ENCODE measurements at regions not wholly inside any gene's neighbourhood (a gene's known extent, or its start where the extent isn't known, plus 50 kb on each side); places are given as distances from the start of the nearest gene placed in this dataset.
A peak's percentile ranks its signal among the peaks of the same experiment; 100 is the strongest.

DNA sequence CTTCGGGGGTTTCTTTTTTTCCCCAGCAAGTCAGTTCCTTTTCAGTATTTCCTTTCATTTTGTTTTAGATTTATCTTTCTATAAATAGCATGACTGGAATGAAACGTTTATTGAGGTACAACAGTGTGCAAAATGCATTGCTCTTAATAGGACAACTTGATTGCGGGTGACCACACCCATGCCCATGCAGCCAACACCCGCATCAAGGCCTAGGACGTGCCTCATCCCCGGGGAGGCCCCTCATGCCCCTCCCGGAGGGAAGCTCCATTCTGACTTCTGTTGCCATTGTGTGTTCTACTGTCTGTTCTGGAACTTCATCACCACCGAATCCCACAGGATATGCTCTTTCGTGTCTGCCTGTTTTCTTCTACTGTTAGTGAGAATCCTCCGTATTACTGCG is 82.2 kb downstream of the RPS6KA4 start:
- TF ChIP-seq, protein P1, sequence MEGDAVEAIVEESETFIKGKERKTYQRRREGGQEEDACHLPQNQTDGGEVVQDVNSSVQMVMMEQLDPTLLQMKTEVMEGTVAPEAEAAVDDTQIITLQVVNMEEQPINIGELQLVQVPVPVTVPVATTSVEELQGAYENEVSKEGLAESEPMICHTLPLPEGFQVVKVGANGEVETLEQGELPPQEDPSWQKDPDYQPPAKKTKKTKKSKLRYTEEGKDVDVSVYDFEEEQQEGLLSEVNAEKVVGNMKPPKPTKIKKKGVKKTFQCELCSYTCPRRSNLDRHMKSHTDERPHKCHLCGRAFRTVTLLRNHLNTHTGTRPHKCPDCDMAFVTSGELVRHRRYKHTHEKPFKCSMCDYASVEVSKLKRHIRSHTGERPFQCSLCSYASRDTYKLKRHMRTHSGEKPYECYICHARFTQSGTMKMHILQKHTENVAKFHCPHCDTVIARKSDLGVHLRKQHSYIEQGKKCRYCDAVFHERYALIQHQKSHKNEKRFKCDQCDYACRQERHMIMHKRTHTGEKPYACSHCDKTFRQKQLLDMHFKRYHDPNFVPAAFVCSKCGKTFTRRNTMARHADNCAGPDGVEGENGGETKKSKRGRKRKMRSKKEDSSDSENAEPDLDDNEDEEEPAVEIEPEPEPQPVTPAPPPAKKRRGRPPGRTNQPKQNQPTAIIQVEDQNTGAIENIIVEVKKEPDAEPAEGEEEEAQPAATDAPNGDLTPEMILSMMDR (IDR thresholded peaks at IDR 0.05; ENCODE audit: insufficient read depth, missing control alignments) = no peak
- FAIRE-seq (no peak), DNase-seq (ENCODE audit: insufficient read length, low spot score) (no peak)

DNA sequence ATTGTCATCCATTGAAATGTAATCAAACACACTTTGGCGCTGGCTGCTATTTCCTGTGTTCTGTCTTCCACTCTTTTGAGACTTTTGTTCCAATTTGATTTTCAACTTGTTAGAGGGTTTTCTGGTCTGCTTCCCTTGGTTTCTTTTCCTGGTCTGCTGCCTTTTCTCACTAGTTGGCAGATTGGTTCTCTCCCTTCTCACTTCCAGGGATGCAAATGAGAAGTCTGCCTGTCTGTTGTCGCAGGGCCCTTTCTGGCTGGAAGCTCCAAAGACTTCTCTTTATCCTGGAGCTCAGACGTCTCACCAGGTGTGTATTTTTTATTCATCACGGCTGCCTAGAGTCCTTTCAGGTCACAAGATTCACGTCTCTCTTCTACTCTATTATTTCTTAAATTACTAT is 84.0 kb downstream of the RPS6KA4 start:
- no peak for DNase-seq (ENCODE audit: insufficient read length, low spot score)
- no peak for FAIRE-seq

DNA sequence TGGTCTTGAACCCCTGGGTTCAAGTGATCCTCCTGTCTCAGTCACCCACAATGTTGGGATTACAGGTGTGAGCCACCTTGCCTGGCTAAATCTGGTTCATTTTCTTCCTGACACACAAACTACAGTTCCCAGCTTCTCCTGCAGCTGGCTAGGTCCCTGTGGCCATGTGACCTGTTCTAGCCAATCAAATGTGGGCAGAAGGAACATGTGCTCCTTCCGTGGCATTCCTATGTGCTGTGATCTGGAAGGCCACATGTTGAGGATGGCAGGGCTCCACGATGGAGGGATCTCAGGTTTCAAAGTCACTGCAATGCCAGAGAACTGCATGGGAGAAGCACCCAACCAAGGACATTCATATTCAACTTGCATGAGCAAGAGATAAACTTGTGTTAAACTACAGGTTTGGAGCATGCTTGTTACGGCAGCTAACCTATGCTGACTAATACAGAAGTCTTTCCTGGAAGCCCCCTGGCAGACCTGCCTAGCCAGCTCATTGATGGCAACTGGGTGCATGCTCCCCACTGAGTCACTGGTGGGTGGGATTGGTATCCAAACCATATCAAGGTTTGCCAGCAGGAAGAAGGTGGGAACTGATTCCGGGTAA is 86.0 kb downstream of the RPS6KA4 start:
- FAIRE-seq (no peak), DNase-seq (ENCODE audit: insufficient read length, low spot score) (no peak)
- TF ChIP-seq, protein P1 (IDR thresholded peaks at IDR 0.05; ENCODE audit: insufficient read depth, missing control alignments) = no peak

More for the DNA sequence above, 84.0 kb downstream of the RPS6KA4 start:
- TF ChIP-seq, protein P1 (IDR thresholded peaks at IDR 0.05; ENCODE audit: insufficient read depth, missing control alignments) = no peak

DNA sequence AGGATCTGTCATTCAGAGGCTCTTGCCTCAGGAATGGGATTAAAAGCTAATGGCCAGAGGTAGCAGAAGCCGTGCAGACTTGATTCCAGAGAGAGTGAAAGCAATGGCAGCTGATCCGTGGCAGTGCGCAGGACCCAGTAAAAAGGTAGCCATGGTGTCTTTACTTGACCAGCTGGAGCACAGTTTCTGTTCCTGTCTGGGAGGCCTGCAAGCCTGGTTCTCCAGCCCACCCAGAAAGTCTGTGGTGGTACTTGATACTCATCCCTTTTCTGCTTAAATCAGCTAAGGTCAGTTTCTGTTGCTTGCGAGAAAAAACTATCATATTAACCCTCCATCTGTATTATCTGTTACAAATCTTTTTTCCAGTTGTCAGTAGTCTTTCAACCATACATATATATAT is 86.7 kb downstream of the RPS6KA4 start:
- DNase-seq (ENCODE audit: insufficient read length, low spot score) (no peak), FAIRE-seq (no peak)
- TF ChIP-seq, protein P1 (IDR thresholded peaks at IDR 0.05; ENCODE audit: insufficient read depth, missing control alignments) = no peak

DNA sequence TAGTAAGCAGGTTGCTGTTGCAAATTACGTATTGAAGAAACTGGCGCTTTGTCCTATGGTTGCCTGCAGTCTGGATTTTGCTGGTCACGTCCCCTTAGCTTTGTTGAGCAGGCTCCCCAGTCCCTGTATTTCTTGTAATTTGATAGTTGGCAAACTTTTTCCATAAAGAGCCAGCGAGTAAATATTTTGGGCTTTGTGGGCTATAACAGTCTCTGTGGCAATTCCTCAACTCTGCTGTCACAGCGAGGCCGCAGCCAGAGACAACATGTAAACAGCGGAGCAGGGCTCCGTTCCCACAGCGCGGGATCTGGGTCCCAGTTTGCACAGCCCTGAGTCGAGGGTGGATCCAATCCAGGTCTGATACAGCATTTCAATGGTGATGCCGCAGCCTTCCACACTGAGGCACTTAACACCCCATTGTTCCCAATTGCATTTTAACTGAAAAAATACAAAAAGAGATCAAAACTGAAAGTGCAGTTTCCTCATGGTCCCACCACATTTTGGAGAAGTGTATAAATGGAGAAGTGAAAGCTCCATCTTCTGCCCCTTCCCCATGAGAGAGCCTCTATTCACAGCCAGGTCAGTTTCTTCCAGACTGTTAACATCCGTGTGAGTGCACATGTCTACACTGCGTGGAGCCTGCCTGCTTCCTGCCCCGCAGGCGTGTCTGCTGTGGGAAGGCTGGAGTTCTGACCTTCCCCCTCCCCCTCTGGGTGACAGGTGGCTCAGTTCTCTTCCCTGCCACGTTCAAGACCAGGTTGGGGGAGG is 89.1 kb downstream of the RPS6KA4 start:
- DNase-seq (ENCODE audit: insufficient read length, low spot score) (no peak), FAIRE-seq (no peak)
- TF ChIP-seq, protein P1 (IDR thresholded peaks at IDR 0.05; ENCODE audit: insufficient read depth, missing control alignments) = no peak

DNA sequence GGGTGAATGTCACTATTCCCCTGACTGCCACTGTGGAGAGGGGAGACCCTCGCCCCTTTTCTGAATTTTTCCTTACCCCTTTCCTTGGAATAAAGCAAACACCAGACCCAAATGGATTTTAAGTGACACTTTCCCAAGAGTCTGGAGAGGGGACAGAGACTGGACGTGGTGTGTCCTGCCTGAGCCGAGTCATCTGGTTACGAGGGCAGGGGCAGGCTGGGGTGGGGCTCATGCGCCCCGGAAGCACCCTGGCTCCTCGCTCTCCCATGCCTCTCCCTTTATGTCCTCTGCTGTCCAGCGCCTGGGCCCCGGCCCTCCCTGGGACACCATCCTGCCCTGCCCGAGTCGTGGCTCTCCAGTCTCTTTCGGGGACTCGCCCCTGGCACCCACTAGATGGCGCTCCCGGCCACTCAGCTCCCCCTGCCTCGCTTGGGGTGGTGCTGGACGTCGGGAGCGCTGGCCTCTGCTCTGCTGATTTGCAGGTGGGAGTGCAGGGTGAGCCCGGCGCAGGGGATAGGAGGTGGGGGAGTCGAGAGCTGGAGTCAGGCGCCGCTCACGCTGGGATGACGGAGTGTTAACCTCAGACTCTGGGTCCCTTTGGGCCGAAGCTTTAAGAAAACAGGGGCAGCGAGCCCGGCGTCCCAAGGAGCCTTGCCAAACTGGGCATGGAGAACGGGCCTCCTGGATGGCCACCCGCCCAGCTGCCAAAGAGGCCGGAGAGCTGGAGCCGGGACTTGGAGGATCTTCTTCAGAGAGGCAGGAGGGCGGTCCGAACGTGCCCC is 89.8 kb downstream of the RPS6KA4 start:
- TF ChIP-seq, protein P1 (IDR thresholded peaks at IDR 0.05; ENCODE audit: insufficient read depth, missing control alignments) = peak; percentile 69
- FAIRE-seq (no peak), DNase-seq (ENCODE audit: insufficient read length, low spot score) (peak; percentile 68)
